ENCODE measurements at regions not wholly inside any gene's neighbourhood (a gene's known extent, or its start where the extent isn't known, plus 50 kb on each side); places are given as distances from the start of the nearest gene placed in this dataset.

DNA sequence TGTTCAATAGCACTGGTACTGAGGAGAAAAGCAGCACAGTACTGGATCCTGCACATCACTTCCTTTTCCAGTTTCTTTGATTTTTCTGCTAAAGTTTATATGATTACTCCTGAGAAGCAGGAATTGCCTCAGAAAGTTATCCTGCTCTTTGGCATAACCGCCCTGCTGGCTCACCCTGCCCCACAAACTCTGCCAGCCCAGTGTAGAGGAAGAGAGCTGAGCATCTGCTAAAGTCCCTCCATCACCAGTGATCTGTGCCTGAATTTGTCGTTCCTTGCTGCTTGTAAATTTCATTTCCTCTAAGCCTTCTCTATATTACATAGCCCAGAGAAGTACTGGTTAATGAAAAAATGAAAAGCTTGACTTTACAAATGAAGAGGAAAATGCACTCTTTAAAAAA lies 87.0 kb upstream of the C1orf21 start:
- Histone ChIP-seq H3K4me1 (peaks cover 18% of the 10 kb centered on the region), H3K4me3 (no peak overlapping the region), H3K27me3 (no peaks in the 10 kb centered on the region), H3K9me3 (no peaks in the 10 kb centered on the region), H3K36me3 (ENCODE audit: low read depth, missing control alignments) (no peaks in the 10 kb centered on the region), H3K27ac (no peak overlapping the region)
- intact Hi-C loops (cut with DNase I; ENCODE audit: low total_unique reads), result no loop called here
- no peak for DNase-seq
- WGBS, 2 donors, result 75 to 98% methylated on average over 2 of the region's 2 CpGs
- TF ChIP-seq, protein P1, sequence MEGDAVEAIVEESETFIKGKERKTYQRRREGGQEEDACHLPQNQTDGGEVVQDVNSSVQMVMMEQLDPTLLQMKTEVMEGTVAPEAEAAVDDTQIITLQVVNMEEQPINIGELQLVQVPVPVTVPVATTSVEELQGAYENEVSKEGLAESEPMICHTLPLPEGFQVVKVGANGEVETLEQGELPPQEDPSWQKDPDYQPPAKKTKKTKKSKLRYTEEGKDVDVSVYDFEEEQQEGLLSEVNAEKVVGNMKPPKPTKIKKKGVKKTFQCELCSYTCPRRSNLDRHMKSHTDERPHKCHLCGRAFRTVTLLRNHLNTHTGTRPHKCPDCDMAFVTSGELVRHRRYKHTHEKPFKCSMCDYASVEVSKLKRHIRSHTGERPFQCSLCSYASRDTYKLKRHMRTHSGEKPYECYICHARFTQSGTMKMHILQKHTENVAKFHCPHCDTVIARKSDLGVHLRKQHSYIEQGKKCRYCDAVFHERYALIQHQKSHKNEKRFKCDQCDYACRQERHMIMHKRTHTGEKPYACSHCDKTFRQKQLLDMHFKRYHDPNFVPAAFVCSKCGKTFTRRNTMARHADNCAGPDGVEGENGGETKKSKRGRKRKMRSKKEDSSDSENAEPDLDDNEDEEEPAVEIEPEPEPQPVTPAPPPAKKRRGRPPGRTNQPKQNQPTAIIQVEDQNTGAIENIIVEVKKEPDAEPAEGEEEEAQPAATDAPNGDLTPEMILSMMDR (IDR thresholded peaks at IDR 0.05), result no peak
- no peak for TF ChIP-seq POLR2A (IDR thresholded peaks at IDR 0.05)

DNA sequence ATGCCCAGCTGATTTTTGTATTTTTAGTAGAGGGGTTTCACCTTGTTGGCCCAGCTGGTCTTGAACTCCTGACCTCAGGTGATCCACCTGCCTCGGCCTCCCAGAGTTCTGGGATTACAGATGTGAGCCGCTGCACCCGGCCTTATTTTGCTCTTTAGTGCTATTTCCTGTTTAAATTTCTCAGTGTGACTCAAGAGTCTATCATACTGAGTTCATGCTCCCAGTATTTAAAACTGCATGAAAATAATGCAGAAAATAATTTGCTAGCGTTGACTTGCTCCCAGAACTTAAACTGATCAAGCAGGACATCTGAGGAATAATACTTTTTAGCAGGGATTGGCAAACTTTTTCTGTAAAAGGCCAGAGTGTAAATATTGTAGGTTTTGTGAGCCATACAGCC lies 86.4 kb upstream of the C1orf21 start:
- TF ChIP-seq, protein P1 (IDR thresholded peaks at IDR 0.05), result no peak
- TF ChIP-seq POLR2A (IDR thresholded peaks at IDR 0.05), result no peak
- Histone ChIP-seq H3K4me3 (no peak overlapping the region), H3K27me3 (no peaks in the 10 kb centered on the region), H3K27ac (no peak overlapping the region), H3K9me3 (no peaks in the 10 kb centered on the region), H3K36me3 (ENCODE audit: low read depth, missing control alignments) (no peaks in the 10 kb centered on the region), H3K4me1 (peaks cover 18% of the 10 kb centered on the region)
- 76 to 77% methylated on average over 4 of the region's 4 CpGs for WGBS, 2 donors
- intact Hi-C loops (cut with DNase I; ENCODE audit: low total_unique reads), result no loop called here
- DNase-seq, result no peak

DNA sequence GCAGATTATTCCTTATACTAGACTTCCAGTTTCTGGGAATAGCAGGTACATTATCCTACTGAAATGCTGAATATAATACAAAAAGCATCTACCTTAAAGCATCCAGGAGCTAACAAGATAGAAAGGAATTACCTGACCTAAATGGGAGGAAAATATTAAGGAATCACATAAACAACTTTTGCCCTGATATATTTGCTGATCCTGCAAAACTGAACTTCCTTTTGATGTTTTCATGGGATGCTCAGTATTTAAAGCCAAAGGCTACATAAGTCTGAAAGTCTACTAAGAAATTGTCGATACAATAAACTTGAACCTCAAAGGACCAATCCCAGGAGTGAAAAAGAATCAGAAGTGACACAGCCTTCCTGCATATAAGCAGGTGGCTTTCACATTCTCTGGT lies 85.6 kb upstream of the C1orf21 start:
- WGBS, 2 donors, result 69 to 89% methylated on average over 1 of the region's 1 CpG
- Histone ChIP-seq H3K4me1 (peaks cover 15% of the 10 kb centered on the region), H3K27me3 (no peaks in the 10 kb centered on the region), H3K9me3 (no peaks in the 10 kb centered on the region), H3K27ac (no peak overlapping the region), H3K4me3 (no peak overlapping the region), H3K36me3 (ENCODE audit: low read depth, missing control alignments) (no peaks in the 10 kb centered on the region)
- DNase-seq, result no peak
- intact Hi-C loops (cut with DNase I; ENCODE audit: low total_unique reads), result no loop called here
- TF ChIP-seq, protein P1 (IDR thresholded peaks at IDR 0.05), result no peak
- no peak for TF ChIP-seq POLR2A (IDR thresholded peaks at IDR 0.05)

DNA sequence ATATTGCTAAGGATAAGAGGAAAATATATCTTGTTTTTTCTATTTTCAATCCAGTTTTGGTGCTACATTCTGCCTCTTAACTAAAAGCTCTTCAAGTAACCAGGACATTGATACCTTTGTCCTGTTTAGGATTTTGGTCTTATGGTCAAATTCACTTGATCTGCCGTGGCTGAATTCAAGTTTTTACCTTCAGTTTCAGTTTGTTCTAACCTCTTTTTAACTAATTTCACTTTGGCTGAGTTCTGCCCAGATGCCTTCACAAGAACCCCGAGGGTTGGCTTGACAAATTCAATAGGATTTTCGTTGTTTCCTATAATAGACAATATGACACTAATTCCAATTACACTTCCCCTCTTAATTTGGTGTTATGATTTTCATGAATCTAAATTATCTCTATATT lies 84.5 kb upstream of the C1orf21 start:
- no peaks in the 10 kb centered on the region for H3K9me3 ChIP-seq
- no peak overlapping the region for H3K27ac ChIP-seq
- intact Hi-C loops (cut with DNase I; ENCODE audit: low total_unique reads), result no loop called here
- H3K4me1 ChIP-seq, result peaks cover 6% of the 10 kb centered on the region
- no peak for DNase-seq
- 94% methylated on average over 3 of the region's 3 CpGs for WGBS, 2 donors
- H3K36me3 ChIP-seq (ENCODE audit: low read depth, missing control alignments), result no peaks in the 10 kb centered on the region
- no peaks in the 10 kb centered on the region for H3K27me3 ChIP-seq
- H3K4me3 ChIP-seq, result no peak overlapping the region
- no peak for TF ChIP-seq POLR2A (IDR thresholded peaks at IDR 0.05)
- TF ChIP-seq, protein P1 (IDR thresholded peaks at IDR 0.05), result no peak

DNA sequence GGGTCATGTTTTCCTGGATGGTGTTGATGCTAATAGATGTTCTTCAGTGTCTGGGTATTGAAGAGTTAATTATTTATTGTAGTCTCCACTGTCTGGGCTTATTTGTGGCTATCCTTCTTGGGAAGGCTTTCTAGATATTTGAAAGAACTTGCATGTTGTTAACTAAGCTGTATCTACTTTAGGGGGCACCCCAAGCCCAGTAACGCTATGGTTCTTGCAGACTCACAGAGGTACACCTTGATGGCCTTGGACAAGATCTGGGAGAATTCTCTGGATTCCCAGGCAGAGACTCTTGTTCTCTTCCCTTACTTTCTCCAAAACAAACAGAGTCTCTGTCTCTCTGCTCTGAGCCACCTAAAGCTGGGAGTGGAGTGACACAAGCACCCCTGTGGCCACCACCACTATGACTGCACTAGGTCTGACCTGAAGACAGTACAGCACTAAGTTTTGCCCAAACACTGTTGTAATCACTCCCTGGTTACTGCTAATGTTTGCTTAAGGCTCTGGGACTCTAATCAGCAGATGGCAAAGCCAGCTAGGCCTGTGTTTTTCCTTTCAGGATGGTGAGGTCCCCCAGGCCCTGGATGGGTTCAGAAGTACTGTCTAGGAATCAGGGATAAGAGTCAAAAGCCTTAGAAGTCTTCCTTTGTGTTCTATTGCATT lies 76.5 kb upstream of the C1orf21 start:
- H3K9me3 ChIP-seq, result no peaks in the 10 kb centered on the region
- WGBS, 2 donors, result 90 to 100% methylated on average over 1 of the region's 1 CpG
- no peaks in the 10 kb centered on the region for H3K36me3 ChIP-seq (ENCODE audit: low read depth, missing control alignments)
- no peak overlapping the region for H3K4me3 ChIP-seq
- DNase-seq, result no peak
- no peaks in the 10 kb centered on the region for H3K27me3 ChIP-seq
- no peak overlapping the region for H3K27ac ChIP-seq
- intact Hi-C loops (cut with DNase I; ENCODE audit: low total_unique reads), result no loop called here
- no peak for TF ChIP-seq POLR2A (IDR thresholded peaks at IDR 0.05)
- TF ChIP-seq, protein P1 (IDR thresholded peaks at IDR 0.05), result no peak
- no peaks in the 10 kb centered on the region for H3K4me1 ChIP-seq

All from testis (tissue), 2 donors.